Ureter (tissue), 1 donor: ENCODE measurements at regions not wholly inside any gene's neighbourhood (a gene's known extent, or its start where the extent isn't known, plus 50 kb on each side); places are given as distances from the start of the nearest gene placed in this dataset.

Experiments used
- DNase-seq: peaks from one replicate; pipeline ENCODE4 v3.0.0-alpha.2; 2020; ENCODE audit warnings: low spot score
- donor health status: DM: yes; HTN: yes; CAD: no.

- no peak for DNase-seq
These were observed 521.2 kb downstream of the IRX1 start for GRCh38 chr5:4116834-4117233.

- DNase-seq, result no peak
These were observed 528.8 kb downstream of the IRX1 start for GRCh38 chr5:4124221-4124970.

GRCh38 chr5:4128994-4129393 is 533.4 kb downstream of the IRX1 start:
- DNase-seq, result no peak

GRCh38 chr5:4129523-4129922 is 533.9 kb downstream of the IRX1 start:
- DNase-seq, result no peak

GRCh38 chr5:4130819-4131218 is 535.2 kb downstream of the IRX1 start:
- DNase-seq, result no peak

GRCh38 chr5:4137781-4138180 is 542.1 kb downstream of the IRX1 start:
- DNase-seq, result no peak

- DNase-seq, result no peak
These were observed 547.2 kb downstream of the IRX1 start for GRCh38 chr5:4142842-4143241.

- no peak for DNase-seq
These were observed 548.9 kb downstream of the IRX1 start for GRCh38 chr5:4144411-4145007.

- no peak for DNase-seq
These were observed 549.9 kb downstream of the IRX1 start for GRCh38 chr5:4145511-4145910.

- no peak for DNase-seq
These were observed 552.4 kb downstream of the IRX1 start for GRCh38 chr5:4148009-4148408.

GRCh38 chr5:4150067-4150466 is 554.4 kb downstream of the IRX1 start:
- no peak for DNase-seq

GRCh38 chr5:4156153-4156552 is 560.5 kb downstream of the IRX1 start:
- no peak for DNase-seq

GRCh38 chr5:4156889-4157288 is 561.3 kb downstream of the IRX1 start:
- DNase-seq, result no peak

- DNase-seq, result no peak
These were observed 563.3 kb downstream of the IRX1 start for GRCh38 chr5:4158750-4159447.

- no peak for DNase-seq
These were observed 564.0 kb downstream of the IRX1 start for GRCh38 chr5:4159681-4160080.

- no peak for DNase-seq
These were observed 568.5 kb downstream of the IRX1 start for GRCh38 chr5:4164167-4164566.

- DNase-seq, result no peak
These were observed 585.1 kb downstream of the IRX1 start for GRCh38 chr5:4180703-4181102.

- no peak for DNase-seq
These were observed 586.5 kb downstream of the IRX1 start for GRCh38 chr5:4182144-4182543.

- DNase-seq, result no peak
These were observed 589.5 kb downstream of the IRX1 start for GRCh38 chr5:4185127-4185526.

- DNase-seq, result no peak
These were observed 593.1 kb downstream of the IRX1 start for GRCh38 chr5:4188704-4189103.

- DNase-seq, result no peak
These were observed 593.7 kb downstream of the IRX1 start for GRCh38 chr5:4189317-4189716.

- DNase-seq, result no peak
These were observed 595.4 kb downstream of the IRX1 start for GRCh38 chr5:4191041-4191440.

- no peak for DNase-seq
These were observed 596.1 kb downstream of the IRX1 start for GRCh38 chr5:4191703-4192102.
